Breast epithelium (tissue), 4 donors: ENCODE measurements at regions not wholly inside any gene's neighbourhood (a gene's known extent, or its start where the extent isn't known, plus 50 kb on each side); places are given as distances from the start of the nearest gene placed in this dataset.

ENCODE experiments used
- DNase-seq, 2 donors: peaks; one replicate each; pipeline ENCODE4 v3.0.0-alpha.2; 2019; ENCODE audit warnings: low spot score in 2 of 2
- H3K27ac ChIP-seq, 2 donors: fragments of 200-600 bp; sonication (generic) in 1 of 2; one replicate each; pipeline ENCODE4 v1.5.1; 2016 to 2019; ENCODE audit warnings: mild to moderate bottlenecking in 1 of 2
- H3K27me3 ChIP-seq, 2 donors: fragments of 200-600 bp; sonication (generic) in 1 of 2; one replicate each; pipeline versions ENCODE4 v1.5.1 to v1.6.0; 2017 to 2019; ENCODE audit warnings: control low read depth in 1 of 2, mild to moderate bottlenecking in 1 of 2
- H3K36me3 ChIP-seq: fragments of 200-600 bp; one replicate; pipeline ENCODE4 v1.5.1; 2019
- H3K4me1 ChIP-seq, 2 donors: fragments of 200-600 bp; sonication (generic); one replicate each; pipeline ENCODE4 v1.5.1; 2016 to 2019; ENCODE audit warnings: control low read depth in 1 of 2
- H3K4me3 ChIP-seq, 3 donors: fragments of 200-600 bp; sonication (generic); 1 replicate in 2 of 3; 2 replicates in 1 of 3; pipeline ENCODE4 v1.5.1; 2016 to 2019; ENCODE audit warnings: mild to moderate bottlenecking in 3 of 3, moderate library complexity in 2 of 3
- H3K9me3 ChIP-seq, 2 donors: fragments of 200-600 bp; sonication (generic) in 1 of 2; one replicate each; pipeline ENCODE4 v1.5.1; 2016 to 2019; ENCODE audit warnings: control low read depth in 1 of 2
- CTCF ChIP-seq, 3 donors: fragments of 450-650 bp; IDR thresholded peaks; one replicate each; pipeline ENCODE4 v1.5.1; 2016 to 2017; ENCODE audit warnings: antibody characterized with exemption in 3 of 3, mild to moderate bottlenecking in 3 of 3, moderate library complexity in 3 of 3
- POLR2A ChIP-seq: fragments of 450-650 bp; IDR thresholded peaks from one replicate; pipeline ENCODE4 v1.6.1; 2016; ENCODE audit warnings: antibody characterized with exemption, mild to moderate bottlenecking, moderate library complexity
- POLR2AphosphoS5 ChIP-seq, 3 donors: sonication (generic); formaldehyde crosslinking; IDR thresholded peaks; one replicate each; pipeline ENCODE4 v1.6.1; 2017; ENCODE audit warnings: antibody characterized with exemption in 3 of 3
- intact Hi-C: fragments of 100-400 bp; cut with DNase I; formaldehyde crosslinking; loops from one replicate; pipeline ENCODE4 v1.15.1; 2023; ENCODE audit warnings: low total_unique reads

GRCh38 chr20:52399352-52399751, 207.8 kb upstream of the ZFP64 start:
- DNase-seq: no peak
- H3K9me3 ChIP-seq: no peaks in the 10 kb centered on the region
- H3K4me1 ChIP-seq: no peaks in the 10 kb centered on the region
- no peak overlapping the region for H3K4me3 ChIP-seq
- no peak overlapping the region for H3K27ac ChIP-seq
- intact Hi-C loops: no loop called here
- no peak for TF ChIP-seq POLR2AphosphoS5 (IDR thresholded peaks at IDR 0.05)
- TF ChIP-seq CTCF (IDR thresholded peaks at IDR 0.05): no peak
- TF ChIP-seq POLR2A: no peak
- no peaks in the 10 kb centered on the region for H3K27me3 ChIP-seq
- H3K36me3 ChIP-seq: no peaks in the 10 kb centered on the region

GRCh38 chr20:52389606-52390005, 198.0 kb upstream of the ZFP64 start:
- Histone ChIP-seq H3K9me3 (no peaks in the 10 kb centered on the region), H3K4me3 (no peak overlapping the region), H3K36me3 (no peaks in the 10 kb centered on the region), H3K27ac (no peak overlapping the region), H3K4me1 (no peaks in the 10 kb centered on the region), H3K27me3 (no peaks in the 10 kb centered on the region)
- TF ChIP-seq POLR2AphosphoS5 (IDR thresholded peaks at IDR 0.05): no peak
- TF ChIP-seq POLR2A: no peak
- TF ChIP-seq CTCF (IDR thresholded peaks at IDR 0.05): no peak
- no peak for DNase-seq
- intact Hi-C loops: loop anchor here (5.0 kb wide), 1 partner anchor 1973 kb away; no protein-coding TSS in a partner anchor

GRCh38 chr20:52383995-52384621, 192.5 kb upstream of the ZFP64 start:
- H3K9me3 ChIP-seq: no peaks in the 10 kb centered on the region
- H3K27me3 ChIP-seq: no peaks in the 10 kb centered on the region
- H3K36me3 ChIP-seq: no peaks in the 10 kb centered on the region
- DNase-seq: no peak
- no peak for TF ChIP-seq POLR2A
- no peak overlapping the region for H3K4me3 ChIP-seq
- no peaks in the 10 kb centered on the region for H3K4me1 ChIP-seq
- intact Hi-C loops: loop anchor here (5.0 kb wide), 1 partner anchor 1133 kb away; no protein-coding TSS in a partner anchor
- H3K27ac ChIP-seq: no peak overlapping the region

DNA sequence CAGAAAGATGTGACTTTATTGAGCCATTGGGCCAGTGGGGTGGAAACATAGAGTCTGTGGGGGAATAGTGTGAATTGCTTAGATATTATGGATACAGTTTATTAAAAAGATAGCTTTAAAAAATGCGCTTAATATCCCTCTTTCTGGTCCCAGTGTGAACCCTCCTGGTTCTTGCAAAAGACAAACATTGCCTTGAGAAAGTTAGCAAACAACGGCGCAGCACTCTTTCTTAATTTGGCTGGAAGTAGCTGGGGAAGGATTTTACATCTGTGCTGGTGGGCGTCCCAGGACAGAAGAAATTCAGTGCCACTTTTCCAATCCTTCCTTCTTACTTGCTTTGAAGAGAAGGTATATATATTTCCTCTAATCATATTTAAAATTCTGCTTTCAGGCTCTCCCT, 191.4 kb upstream of the ZFP64 start:
- H3K9me3 ChIP-seq: no peaks in the 10 kb centered on the region
- DNase-seq: no peak
- H3K27ac ChIP-seq: no peak overlapping the region
- no peaks in the 10 kb centered on the region for H3K27me3 ChIP-seq
- H3K4me1 ChIP-seq: no peaks in the 10 kb centered on the region
- TF ChIP-seq POLR2A (no peak), CTCF (IDR thresholded peaks at IDR 0.05) (no peak), POLR2AphosphoS5 (IDR thresholded peaks at IDR 0.05) (no peak)
- no peak overlapping the region for H3K4me3 ChIP-seq
- H3K36me3 ChIP-seq: no peaks in the 10 kb centered on the region
- intact Hi-C loops: loop anchor here (5.0 kb wide), 1 partner anchor 1134 kb away; no protein-coding TSS in a partner anchor

DNA sequence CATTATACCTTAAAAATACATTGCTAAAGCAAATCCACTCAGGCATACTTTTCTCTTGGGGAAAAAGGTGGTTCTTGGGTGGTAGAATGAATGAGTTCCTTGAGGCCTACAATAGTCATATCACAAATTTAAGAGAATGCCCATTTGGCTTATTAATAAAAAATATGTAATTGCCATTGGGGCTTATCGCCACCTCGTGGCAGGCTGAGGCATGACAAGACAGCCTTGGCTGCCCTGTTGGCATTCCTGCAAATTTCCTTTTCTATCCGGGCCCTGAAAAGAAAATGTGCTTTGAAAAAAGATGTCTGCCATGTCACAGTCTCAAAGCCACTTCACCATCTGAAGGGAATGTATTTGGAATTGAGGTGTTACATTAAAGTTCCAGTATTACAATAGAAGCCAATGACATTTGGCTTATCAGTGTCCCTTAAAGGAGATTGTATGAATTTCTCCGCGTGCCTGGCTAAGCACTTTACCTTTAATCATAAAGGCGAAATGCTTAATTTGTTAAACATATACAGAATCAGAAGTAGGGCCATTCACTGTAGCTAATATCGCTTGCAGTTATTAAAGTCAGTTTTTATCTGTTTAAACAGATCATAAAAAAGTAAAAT, 188.3 kb upstream of the ZFP64 start:
- Histone ChIP-seq H3K4me3 (no peak overlapping the region), H3K36me3 (no peaks in the 10 kb centered on the region), H3K27me3 (no peaks in the 10 kb centered on the region), H3K27ac (no peak overlapping the region), H3K9me3 (no peaks in the 10 kb centered on the region), H3K4me1 (no peaks in the 10 kb centered on the region)
- TF ChIP-seq POLR2A (no peak), CTCF (IDR thresholded peaks at IDR 0.05) (peak; percentile 49 to 52 (median 51))
- no peak for DNase-seq
- intact Hi-C loops: loop anchor here (5.0 kb wide), 1 partner anchor 1137 kb away; no protein-coding TSS in a partner anchor
